ENCODE measurements at regions not wholly inside any gene's neighbourhood (a gene's known extent, or its start where the extent isn't known, plus 50 kb on each side); places are given as distances from the start of the nearest gene placed in this dataset.

DNA sequence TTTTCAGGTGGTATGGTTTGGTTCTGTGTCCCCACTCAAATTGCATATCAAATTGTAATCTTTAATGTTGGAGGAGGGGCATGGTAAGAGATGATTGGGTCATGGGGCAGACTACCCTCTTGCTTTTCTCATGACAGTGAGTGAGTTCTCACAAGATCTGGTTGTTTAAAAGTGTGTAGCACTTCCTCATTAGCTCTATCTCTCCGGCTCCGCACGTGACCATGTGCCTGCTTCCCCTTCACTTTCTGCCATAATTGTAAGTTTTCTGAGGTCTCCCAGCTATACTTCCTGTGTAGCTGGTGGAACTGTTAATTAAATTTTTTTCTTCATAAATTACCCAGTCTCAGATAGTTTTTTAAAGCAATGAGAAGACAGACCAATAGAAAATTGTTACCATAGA lies 843.2 kb downstream of the AMY1C start:
- TF ChIP-seq, protein P1, sequence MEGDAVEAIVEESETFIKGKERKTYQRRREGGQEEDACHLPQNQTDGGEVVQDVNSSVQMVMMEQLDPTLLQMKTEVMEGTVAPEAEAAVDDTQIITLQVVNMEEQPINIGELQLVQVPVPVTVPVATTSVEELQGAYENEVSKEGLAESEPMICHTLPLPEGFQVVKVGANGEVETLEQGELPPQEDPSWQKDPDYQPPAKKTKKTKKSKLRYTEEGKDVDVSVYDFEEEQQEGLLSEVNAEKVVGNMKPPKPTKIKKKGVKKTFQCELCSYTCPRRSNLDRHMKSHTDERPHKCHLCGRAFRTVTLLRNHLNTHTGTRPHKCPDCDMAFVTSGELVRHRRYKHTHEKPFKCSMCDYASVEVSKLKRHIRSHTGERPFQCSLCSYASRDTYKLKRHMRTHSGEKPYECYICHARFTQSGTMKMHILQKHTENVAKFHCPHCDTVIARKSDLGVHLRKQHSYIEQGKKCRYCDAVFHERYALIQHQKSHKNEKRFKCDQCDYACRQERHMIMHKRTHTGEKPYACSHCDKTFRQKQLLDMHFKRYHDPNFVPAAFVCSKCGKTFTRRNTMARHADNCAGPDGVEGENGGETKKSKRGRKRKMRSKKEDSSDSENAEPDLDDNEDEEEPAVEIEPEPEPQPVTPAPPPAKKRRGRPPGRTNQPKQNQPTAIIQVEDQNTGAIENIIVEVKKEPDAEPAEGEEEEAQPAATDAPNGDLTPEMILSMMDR (conservative IDR thresholded peaks at IDR 0.05; ENCODE audit: low read length) = no peak
- H3K4me3 ChIP-seq (ENCODE audit: low read length) = no peak overlapping the region
- DNase-seq (ENCODE audit: low read depth) = no peak

DNA sequence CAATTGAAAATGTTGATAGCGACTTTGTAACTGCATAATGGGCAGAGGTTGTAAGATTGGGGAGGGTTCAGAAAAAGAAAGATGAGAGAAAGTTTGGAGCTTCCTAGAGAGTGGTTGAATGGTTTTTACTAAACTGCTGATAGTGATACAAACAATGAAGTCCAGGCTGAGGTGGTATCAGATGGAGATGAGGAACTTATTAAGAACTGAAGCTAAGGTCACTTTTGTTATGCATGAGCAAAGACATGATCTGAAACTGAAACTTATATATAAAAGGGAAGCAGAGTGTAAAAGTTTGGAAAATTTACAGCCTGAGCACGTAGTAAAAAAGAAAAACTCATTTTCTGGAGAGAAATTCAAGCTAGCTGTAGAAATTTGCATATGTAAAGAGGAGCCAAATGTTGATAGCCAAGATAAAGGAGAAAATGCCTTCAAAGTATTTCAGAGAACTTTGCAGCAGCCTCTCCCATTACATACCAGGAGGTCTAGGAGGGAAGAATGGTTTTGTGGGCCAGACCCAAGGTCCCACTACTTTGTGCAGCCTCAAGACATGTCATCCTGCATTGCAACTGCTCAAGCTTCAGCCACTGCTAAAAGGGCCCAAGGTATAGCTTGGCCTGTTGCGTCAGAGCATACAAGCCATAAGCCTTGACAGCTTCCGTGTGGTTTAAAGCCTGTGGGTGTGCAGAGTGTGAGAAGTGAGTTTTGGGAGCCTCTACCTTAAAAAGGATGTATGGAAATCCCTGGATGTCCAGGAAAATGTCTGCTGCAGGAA lies 843.9 kb downstream of the AMY1C start:
- no peak for DNase-seq (ENCODE audit: low read depth)
- TF ChIP-seq, protein P1 (conservative IDR thresholded peaks at IDR 0.05; ENCODE audit: low read length) = no peak

DNA sequence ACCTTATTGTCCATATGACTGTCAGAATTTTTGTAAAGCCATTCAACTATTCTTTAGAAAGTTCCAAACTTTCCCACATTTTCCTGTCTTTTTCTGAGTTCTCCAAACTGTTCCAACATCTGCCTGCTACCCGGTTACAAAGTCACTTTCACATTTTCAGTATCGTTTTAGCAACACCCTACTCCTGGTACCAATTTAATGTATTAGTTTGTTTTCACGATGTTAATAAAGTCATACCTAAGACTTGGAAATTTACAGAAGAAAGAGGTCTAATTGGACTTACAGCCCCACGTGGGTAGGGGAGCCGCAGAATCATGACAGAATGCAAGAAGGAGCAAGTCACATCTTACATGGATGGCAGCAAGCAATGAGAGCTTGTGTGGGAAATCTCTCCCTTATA lies 867.8 kb downstream of the AMY1C start:
- H3K4me3 ChIP-seq (ENCODE audit: low read length) = no peak overlapping the region
- no peak for DNase-seq (ENCODE audit: low read depth)
- TF ChIP-seq, protein P1 (conservative IDR thresholded peaks at IDR 0.05; ENCODE audit: low read length) = no peak

More for the DNA sequence above, 843.9 kb downstream of the AMY1C start:
- H3K4me3 ChIP-seq (ENCODE audit: low read length) = no peak overlapping the region

DNA sequence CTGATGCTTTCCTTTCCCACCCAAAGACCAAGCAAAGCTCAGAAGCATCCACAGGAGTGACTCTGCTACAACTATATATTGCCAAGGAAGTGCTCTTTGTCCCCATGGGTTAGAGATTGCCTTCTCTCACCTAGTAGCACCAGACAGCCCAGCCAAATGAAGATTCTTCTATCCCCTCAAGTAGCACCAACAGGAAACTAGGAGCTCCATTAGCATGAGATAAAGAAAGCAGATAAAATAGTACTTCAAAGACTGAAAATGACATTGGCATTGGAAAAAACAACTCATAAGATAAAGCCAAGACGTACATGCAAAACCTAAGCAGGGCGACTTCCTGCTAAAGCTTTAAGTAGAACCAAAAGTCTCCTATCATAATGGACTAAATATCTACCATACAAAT lies 871.5 kb downstream of the AMY1C start:
- no peak for DNase-seq (ENCODE audit: low read depth)
- TF ChIP-seq, protein P1 (conservative IDR thresholded peaks at IDR 0.05; ENCODE audit: low read length) = no peak
- H3K4me3 ChIP-seq (ENCODE audit: low read length) = no peak overlapping the region

DNA sequence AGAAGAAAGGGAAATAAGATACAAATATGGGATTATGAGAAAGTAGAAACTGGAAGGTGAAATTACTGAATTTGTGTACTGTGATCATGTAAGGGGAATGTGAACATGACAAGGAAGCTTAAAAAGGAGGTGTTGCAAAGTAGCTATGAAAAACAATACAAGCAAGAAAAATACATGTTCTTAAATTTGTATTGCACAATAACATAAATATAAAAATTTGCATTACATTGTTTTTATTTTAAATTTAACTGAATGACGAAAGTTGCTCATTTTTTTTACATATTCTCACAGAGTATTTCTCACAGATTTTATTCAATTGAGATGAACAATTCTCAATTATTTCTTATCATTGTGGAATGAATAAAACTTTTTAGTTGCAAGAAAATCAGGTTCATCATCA lies 874.8 kb downstream of the AMY1C start:
- no peak for DNase-seq (ENCODE audit: low read depth)
- TF ChIP-seq, protein P1 (conservative IDR thresholded peaks at IDR 0.05; ENCODE audit: low read length) = no peak
- H3K4me3 ChIP-seq (ENCODE audit: low read length) = no peak overlapping the region

DNA sequence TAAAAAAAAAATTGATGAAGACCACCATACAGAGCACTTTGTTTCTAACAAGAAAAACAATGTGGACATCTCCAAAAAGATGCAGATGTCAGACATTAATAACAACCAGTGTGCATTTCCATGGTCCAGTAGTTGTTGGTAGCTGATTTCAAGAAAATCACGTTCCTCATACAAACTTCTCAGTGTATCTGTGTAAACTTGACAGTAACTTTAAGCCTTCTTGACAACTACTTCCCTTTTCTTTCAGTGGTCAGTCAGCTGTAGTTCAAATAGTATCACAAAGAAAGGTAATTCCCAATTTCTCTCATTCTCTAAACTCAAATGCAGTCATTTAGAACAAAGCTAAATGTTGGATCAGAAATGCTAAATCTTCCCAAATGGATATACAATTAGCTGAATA lies 879.9 kb downstream of the AMY1C start:
- DNase-seq (ENCODE audit: low read depth) = no peak
- no peak overlapping the region for H3K4me3 ChIP-seq (ENCODE audit: low read length)
- TF ChIP-seq, protein P1 (conservative IDR thresholded peaks at IDR 0.05; ENCODE audit: low read length) = no peak

DNA sequence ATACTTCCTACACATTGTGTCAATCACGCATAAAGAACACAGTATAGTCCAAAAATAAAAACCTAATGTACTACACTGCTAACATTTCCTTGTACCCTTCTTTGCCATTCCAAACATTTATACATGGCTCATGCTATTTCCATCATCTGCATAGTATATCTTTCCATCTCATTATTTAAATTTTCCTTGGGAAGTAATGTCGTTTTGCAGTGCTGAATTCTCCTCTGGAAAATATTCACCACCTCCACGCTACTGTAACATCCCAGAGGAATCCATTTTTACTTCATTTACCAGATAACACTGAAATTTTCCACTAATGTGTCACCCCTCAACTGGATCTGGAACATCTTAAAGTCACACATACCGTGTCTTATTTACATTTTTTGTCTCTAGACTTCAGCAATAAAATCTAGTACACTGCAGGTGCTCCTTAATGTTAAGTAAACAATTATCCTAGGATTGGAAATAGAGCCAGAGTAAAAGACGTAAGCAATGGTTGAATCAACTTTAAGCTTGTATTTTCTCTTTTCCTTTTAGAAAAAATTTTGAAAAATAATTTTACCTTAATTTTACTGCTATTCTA lies 881.0 kb downstream of the AMY1C start:
- TF ChIP-seq, protein P1 (conservative IDR thresholded peaks at IDR 0.05; ENCODE audit: low read length) = no peak
- no peak for DNase-seq (ENCODE audit: low read depth)
- H3K4me3 ChIP-seq (ENCODE audit: low read length) = no peak overlapping the region
